ENCODE measurements at regions not wholly inside any gene's neighbourhood (a gene's known extent, or its start where the extent isn't known, plus 50 kb on each side); places are given as distances from the start of the nearest gene placed in this dataset.

GRCh38 chr3:41101231-41101630, 98.1 kb upstream of the CTNNB1 start:
- Histone ChIP-seq H3K4me1 (peaks cover 8% of the 10 kb centered on the region), H3K9ac (no peak overlapping the region), H4K20me1 (ENCODE audit: low read depth) (no peaks in the 10 kb centered on the region), H3K79me2 (ENCODE audit: low read depth) (no peaks in the 10 kb centered on the region), H3K4me3 (no peak overlapping the region), H3K27ac (no peak overlapping the region), H3F3A (ENCODE audit: low read depth) (no peaks in the 10 kb centered on the region), H3K36me3 (no peaks in the 10 kb centered on the region), H2AFZ (replicated peaks) (no peak overlapping the region), H3K9me3 (ENCODE audit: low read depth) (no peaks in the 10 kb centered on the region), H3K4me2 (no peak overlapping the region), H3K27me3 (no peaks in the 10 kb centered on the region)
- Mint-ChIP-seq H3K4me1 (peaks cover 12% of the 10 kb centered on the region), H3K9me3 (no peaks in the 10 kb centered on the region), H3K36me3 (no peaks in the 10 kb centered on the region), H3K27me3 (ENCODE audit: insufficient read depth, low read depth) (peaks cover 3% of the 10 kb centered on the region), H3K27ac (no peak overlapping the region), H3K4me3 (no peak overlapping the region)
- TF ChIP-seq CTCF (IDR thresholded peaks at IDR 0.05) (no peak), EZH2 (IDR thresholded peaks at IDR 0.05) (no peak), EZH2phosphoT487 (IDR thresholded peaks at IDR 0.05) (no peak)
- DNase-seq (ENCODE audit: low spot score), result no peak

- TF ChIP-seq CTCF (IDR thresholded peaks at IDR 0.05), result no peak
- TF ChIP-seq EZH2phosphoT487 (IDR thresholded peaks at IDR 0.05), result no peak
- no peak for TF ChIP-seq EZH2 (IDR thresholded peaks at IDR 0.05)
- DNase-seq (ENCODE audit: low spot score), result no peak
- Mint-ChIP-seq H3K36me3 (no peaks in the 10 kb centered on the region), H3K4me3 (no peak overlapping the region), H3K27me3 (ENCODE audit: insufficient read depth, low read depth) (peaks cover 2% of the 10 kb centered on the region), H3K27ac (no peak overlapping the region), H3K4me1 (peaks cover 12% of the 10 kb centered on the region), H3K9me3 (no peaks in the 10 kb centered on the region)
- H3K4me1 ChIP-seq, result peaks cover 8% of the 10 kb centered on the region
- no peaks in the 10 kb centered on the region for H3F3A ChIP-seq (ENCODE audit: low read depth)
- H3K27me3 ChIP-seq, result no peaks in the 10 kb centered on the region
- H3K9me3 ChIP-seq (ENCODE audit: low read depth), result no peaks in the 10 kb centered on the region
- H3K4me3 ChIP-seq, result no peak overlapping the region
- H4K20me1 ChIP-seq (ENCODE audit: low read depth), result no peaks in the 10 kb centered on the region
- H3K27ac ChIP-seq, result no peak overlapping the region
- H3K79me2 ChIP-seq (ENCODE audit: low read depth), result no peaks in the 10 kb centered on the region
- H3K36me3 ChIP-seq, result no peaks in the 10 kb centered on the region
- no peak overlapping the region for H3K4me2 ChIP-seq
- no peak overlapping the region for H3K9ac ChIP-seq
- H2AFZ ChIP-seq (replicated peaks), result no peak overlapping the region
Observed at GRCh38 chr3:41102053-41102556, 97.2 kb upstream of the CTNNB1 start.

GRCh38 chr3:41102750-41103149, 96.6 kb upstream of the CTNNB1 start:
- H3K27me3 Mint-ChIP-seq (ENCODE audit: insufficient read depth, low read depth), result peaks cover 2% of the 10 kb centered on the region
- H3K9me3 ChIP-seq (ENCODE audit: low read depth), result no peaks in the 10 kb centered on the region
- H3K9ac ChIP-seq, result no peak overlapping the region
- H3K4me1 ChIP-seq, result peaks cover 8% of the 10 kb centered on the region
- no peaks in the 10 kb centered on the region for H3K79me2 ChIP-seq (ENCODE audit: low read depth)
- no peak overlapping the region for H3K4me2 ChIP-seq
- H3K27ac Mint-ChIP-seq, result no peak overlapping the region
- no peak overlapping the region for H3K27ac ChIP-seq
- H3K4me1 Mint-ChIP-seq, result peaks cover 12% of the 10 kb centered on the region
- no peaks in the 10 kb centered on the region for H3K27me3 ChIP-seq
- DNase-seq (ENCODE audit: low spot score), result no peak
- no peak overlapping the region for H3K4me3 ChIP-seq
- H2AFZ ChIP-seq (replicated peaks), result no peak overlapping the region
- no peaks in the 10 kb centered on the region for H3K36me3 ChIP-seq
- H3F3A ChIP-seq (ENCODE audit: low read depth), result no peaks in the 10 kb centered on the region
- TF ChIP-seq EZH2phosphoT487 (IDR thresholded peaks at IDR 0.05), result no peak
- TF ChIP-seq CTCF (IDR thresholded peaks at IDR 0.05), result no peak
- no peak for TF ChIP-seq EZH2 (IDR thresholded peaks at IDR 0.05)
- no peaks in the 10 kb centered on the region for H4K20me1 ChIP-seq (ENCODE audit: low read depth)
- H3K9me3 Mint-ChIP-seq, result no peaks in the 10 kb centered on the region
- H3K36me3 Mint-ChIP-seq, result no peaks in the 10 kb centered on the region
- H3K4me3 Mint-ChIP-seq, result no peak overlapping the region

Measured in neural progenitor cell (in vitro differentiated cells).